ENCODE measurements at regions not wholly inside any gene's neighbourhood (a gene's known extent, or its start where the extent isn't known, plus 50 kb on each side); places are given as distances from the start of the nearest gene placed in this dataset.

DNA sequence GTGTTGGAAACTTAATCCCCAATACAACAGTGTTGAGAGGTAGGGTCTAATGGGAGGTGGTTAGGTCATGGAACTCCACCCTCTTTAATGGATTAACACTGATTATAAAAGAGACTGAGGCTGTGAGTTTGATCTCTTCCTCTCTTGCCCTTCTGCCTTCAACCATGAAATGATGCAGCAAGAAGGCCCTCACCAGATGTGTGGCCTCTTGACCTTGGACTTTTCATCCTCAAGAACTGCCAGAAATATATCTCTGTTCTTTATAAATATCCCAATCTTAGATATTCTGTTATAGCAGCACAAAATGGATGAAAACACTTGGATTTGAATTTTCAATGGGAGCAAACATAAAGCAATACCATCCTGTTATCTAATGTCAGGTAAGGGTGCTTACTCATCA lies 67.6 kb downstream of the NMUR2 start:
- DNase-seq (ENCODE audit: low read depth, low spot score), result no peak

GRCh38 chr5:152335461-152335860 lies 69.6 kb downstream of the NMUR2 start:
- DNase-seq (ENCODE audit: low read depth, low spot score), result no peak

GRCh38 chr5:152332716-152333460 lies 72.2 kb downstream of the NMUR2 start:
- DNase-seq (ENCODE audit: low read depth, low spot score), result no peak

GRCh38 chr5:152331718-152332117 lies 73.4 kb downstream of the NMUR2 start:
- DNase-seq (ENCODE audit: low read depth, low spot score), result no peak

- DNase-seq (ENCODE audit: low read depth, low spot score), result no peak
Measured at GRCh38 chr5:152331006-152331405, 74.1 kb downstream of the NMUR2 start.

- DNase-seq (ENCODE audit: low read depth, low spot score), result no peak
Measured at GRCh38 chr5:152329761-152330283, 75.3 kb downstream of the NMUR2 start.

DNA sequence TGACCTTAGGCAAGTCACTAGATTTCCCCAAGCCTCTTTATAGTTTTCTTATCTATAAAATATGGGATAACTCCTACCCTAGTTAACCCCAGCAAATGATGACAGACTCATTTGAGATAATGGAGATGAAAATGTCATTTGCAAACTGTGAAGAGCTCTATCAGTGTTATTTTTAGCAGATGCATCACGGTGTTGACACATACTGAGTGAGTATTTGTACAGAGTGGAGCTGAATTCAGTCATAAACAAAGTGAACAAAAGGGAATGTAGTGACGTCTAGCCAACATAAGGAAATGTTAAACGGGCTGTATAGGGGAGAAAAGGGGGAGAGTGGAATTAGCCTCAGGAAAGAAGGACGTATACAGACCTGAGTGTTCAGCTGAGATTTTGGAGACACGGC lies 75.9 kb downstream of the NMUR2 start:
- no peak for DNase-seq (ENCODE audit: low read depth, low spot score)

DNA sequence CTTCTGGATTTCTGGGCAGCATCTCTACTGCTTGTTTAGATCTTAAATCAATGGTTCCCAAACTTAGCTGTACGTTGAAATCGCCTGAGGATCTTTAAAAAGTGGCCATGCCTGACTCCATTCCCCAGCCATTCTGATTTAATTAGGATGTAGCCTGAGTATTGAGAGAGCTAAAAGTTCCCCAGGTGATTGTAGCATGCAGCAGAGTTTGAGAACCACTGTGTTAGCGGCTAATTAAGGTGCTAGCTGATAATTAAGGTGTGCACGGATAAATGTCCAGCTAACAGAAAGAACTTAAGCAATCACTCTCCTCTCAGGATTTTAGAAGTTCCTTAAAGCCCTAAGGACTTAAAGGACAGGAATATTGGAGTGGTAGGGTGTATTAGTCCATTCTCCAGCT lies 89.1 kb downstream of the NMUR2 start:
- no peak for DNase-seq (ENCODE audit: low read depth, low spot score)

DNA sequence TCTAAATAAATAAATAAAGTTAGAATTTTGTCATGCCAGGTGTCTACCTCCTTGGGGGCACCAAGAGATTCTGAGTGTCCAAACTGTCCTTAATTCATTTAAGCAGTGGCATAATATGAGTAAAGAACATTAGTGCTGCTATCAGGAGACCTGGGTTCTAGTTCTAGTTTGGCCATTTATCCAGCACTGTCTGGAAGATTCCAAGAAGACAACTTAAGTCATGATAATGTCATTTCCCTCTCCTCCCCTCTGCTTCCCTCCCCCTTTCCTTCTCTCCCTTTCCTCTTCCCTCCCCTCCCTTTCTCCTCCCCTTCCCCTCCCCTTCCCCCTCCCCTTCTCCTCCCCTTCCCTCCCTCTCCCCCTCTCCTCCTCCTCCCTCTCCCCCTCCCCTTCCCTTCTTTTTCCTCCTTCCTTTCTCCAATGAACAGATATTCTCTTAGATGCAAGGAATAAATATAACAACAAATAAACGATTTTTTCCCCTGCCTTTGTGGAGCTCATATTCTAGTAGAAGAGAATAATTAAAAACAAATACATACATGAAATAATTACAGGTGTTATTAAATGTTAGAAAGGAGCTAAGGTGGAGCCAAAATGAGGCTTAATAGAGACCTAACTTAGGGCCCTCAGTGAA lies 90.8 kb downstream of the NMUR2 start:
- no peak for DNase-seq (ENCODE audit: low read depth, low spot score)

- DNase-seq (ENCODE audit: low read depth, low spot score), result no peak
Measured at GRCh38 chr5:152309926-152310450, 95.1 kb downstream of the NMUR2 start.

GRCh38 chr5:152306386-152306785 lies 98.7 kb downstream of the NMUR2 start:
- DNase-seq (ENCODE audit: low read depth, low spot score), result no peak

DNA sequence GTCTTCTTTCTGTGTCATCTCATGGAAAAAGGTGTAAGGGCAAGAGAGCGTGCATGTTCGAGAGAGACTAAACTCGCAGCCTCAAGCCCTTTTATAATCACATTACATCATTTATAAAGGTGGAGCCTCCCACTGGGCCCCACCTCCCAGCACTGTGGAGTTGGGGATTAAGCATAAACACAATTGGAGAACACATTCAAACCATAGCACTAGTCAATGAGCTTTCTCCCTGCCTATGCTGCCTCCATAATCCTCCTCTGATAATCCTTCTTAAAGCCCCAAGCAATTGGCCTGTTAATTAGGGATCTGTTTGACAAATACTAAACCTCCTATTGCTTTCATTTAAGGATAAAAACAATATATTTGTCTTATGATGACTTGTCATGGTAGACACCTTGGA lies 99.6 kb downstream of the NMUR2 start:
- no peak for DNase-seq (ENCODE audit: low read depth, low spot score)

GRCh38 chr5:152303841-152304240 lies 101.2 kb downstream of the NMUR2 start:
- DNase-seq (ENCODE audit: low read depth, low spot score), result no peak

- no peak for DNase-seq (ENCODE audit: low read depth, low spot score)
Measured at GRCh38 chr5:152297866-152298265, 107.2 kb downstream of the NMUR2 start.

- no peak for DNase-seq (ENCODE audit: low read depth, low spot score)
Measured at GRCh38 chr5:152293189-152293588, 111.9 kb downstream of the NMUR2 start.

DNA sequence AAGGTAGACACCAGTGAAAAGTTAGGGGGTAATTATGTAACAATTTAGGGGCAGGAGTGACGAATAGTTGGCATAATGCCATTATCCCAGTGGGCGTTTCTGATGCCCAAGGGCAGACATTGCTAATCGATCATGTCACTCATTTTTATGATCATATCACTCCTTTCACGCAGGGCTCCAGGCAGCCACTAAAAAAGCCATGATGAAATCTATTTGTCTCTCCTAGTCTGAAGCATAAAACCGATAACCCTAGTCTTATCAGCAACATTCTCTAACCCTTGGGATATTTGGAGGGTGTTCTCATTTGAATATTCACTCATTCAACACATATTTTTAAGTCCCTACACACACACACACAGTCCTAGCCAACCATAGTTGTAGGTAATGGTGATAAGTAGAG lies 114.9 kb downstream of the NMUR2 start:
- DNase-seq (ENCODE audit: low read depth, low spot score), result no peak

DNA sequence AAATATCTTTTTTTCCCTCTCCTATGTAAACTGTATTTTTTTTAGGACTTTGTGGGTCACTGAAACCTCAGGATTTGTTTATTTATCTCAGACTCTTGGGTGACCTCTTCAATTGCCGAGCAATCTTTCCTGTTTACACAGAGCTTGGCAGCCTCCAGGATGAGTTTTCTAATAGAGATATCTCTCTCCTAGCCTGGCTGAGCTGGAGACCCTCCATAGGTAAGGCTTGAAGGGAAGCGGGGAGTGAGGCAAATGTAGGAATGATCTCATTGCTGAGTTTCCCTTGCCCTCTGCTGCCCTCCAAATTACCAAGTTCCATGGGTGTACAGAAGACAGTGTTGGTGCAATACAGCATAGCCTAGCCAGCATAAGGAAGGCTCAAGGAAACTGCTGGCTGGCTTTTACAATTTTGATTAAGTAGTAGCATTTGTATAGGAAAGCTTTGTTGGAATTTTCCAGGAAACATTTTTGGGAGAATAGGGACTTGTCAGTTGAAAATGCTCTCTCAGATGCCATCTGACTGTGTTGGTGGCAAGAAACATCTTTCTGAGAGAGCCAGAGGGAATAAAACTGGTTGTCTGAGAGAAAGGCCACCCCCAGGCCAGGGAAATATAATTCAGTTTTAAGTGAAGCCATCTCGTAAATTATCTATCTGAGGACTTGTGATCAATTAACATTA lies 116.0 kb downstream of the NMUR2 start:
- DNase-seq (ENCODE audit: low read depth, low spot score), result no peak

GRCh38 chr5:152288499-152288898 lies 116.6 kb downstream of the NMUR2 start:
- DNase-seq (ENCODE audit: low read depth, low spot score), result no peak

DNA sequence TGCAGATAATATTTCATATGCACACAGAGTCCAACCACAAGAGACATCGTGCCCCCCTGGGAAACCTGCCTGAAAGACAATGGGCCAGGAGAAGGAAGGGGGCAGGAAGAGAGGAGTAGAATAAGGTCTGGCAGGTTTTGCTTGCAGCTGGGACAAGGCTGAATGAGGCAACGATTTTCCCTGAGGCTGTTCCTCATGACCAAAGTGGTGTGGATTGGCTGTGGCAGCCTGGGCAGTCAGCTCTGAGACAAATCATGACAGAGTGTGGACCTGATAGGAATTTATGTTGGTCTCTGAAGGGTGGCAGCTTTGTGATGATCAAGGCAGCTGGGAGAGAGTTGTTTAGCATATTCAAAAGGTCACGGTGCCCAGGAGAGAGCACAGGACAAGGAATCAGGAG lies 119.3 kb downstream of the NMUR2 start:
- no peak for DNase-seq (ENCODE audit: low read depth, low spot score)

GRCh38 chr5:152282331-152282730 lies 122.7 kb downstream of the NMUR2 start:
- no peak for DNase-seq (ENCODE audit: low read depth, low spot score)

DNA sequence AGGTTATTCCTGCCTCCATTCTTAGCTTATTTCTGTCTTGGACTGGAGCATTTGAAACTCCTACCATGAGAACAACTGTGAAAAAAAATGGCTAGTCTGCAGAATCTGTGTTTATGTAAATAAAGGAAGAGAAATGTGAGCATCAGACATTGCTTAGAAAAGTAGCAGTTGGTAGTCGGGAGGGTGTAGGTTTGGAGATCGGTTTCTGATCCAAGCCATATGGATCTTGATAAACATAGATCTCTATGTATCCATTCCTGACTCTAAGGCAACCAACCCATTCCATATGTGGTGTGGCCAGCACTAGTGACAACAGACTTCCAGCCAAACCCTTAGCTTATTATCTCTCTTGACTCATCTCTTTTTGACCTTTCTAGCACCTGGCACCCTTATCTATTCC lies 127.1 kb downstream of the NMUR2 start:
- DNase-seq (ENCODE audit: low read depth, low spot score), result no peak

- no peak for DNase-seq (ENCODE audit: low read depth, low spot score)
Measured at GRCh38 chr5:152274224-152274623, 130.9 kb downstream of the NMUR2 start.
